ENCODE measurements at regions not wholly inside any gene's neighbourhood (a gene's known extent, or its start where the extent isn't known, plus 50 kb on each side); places are given as distances from the start of the nearest gene placed in this dataset.

- FAIRE-seq = no peak
These were observed 96.1 kb upstream of the SGCD start for GRCh38 chr5:156230887-156231286.

- FAIRE-seq = no peak
These were observed 94.6 kb upstream of the SGCD start for GRCh38 chr5:156232251-156232869.

GRCh38 chr5:156237361-156237760, 89.6 kb upstream of the SGCD start:
- no peak for FAIRE-seq

- no peak for FAIRE-seq
These were observed 87.2 kb upstream of the SGCD start for GRCh38 chr5:156239800-156240199.

- no peak for FAIRE-seq
These were observed 86.5 kb upstream of the SGCD start for GRCh38 chr5:156240414-156240813.

- no peak for FAIRE-seq
These were observed 85.7 kb upstream of the SGCD start for GRCh38 chr5:156241266-156241665.

- FAIRE-seq = no peak
These were observed 81.1 kb upstream of the SGCD start for GRCh38 chr5:156245895-156246294.

- no peak for FAIRE-seq
These were observed 75.9 kb upstream of the SGCD start for GRCh38 chr5:156251076-156251475.

- FAIRE-seq = no peak
These were observed 73.8 kb upstream of the SGCD start for GRCh38 chr5:156253130-156253529.

GRCh38 chr5:156254196-156254595, 72.8 kb upstream of the SGCD start:
- no peak for FAIRE-seq

GRCh38 chr5:156256642-156257041, 70.3 kb upstream of the SGCD start:
- FAIRE-seq = no peak

- no peak for FAIRE-seq
These were observed 68.0 kb upstream of the SGCD start for GRCh38 chr5:156258934-156259333.

GRCh38 chr5:156259618-156260017, 67.3 kb upstream of the SGCD start:
- FAIRE-seq = no peak

- no peak for FAIRE-seq
These were observed 65.6 kb upstream of the SGCD start for GRCh38 chr5:156261275-156261939.

GRCh38 chr5:156271569-156271968, 55.4 kb upstream of the SGCD start:
- no peak for FAIRE-seq

GRCh38 chr5:156272139-156272538, 54.8 kb upstream of the SGCD start:
- FAIRE-seq = no peak

GRCh38 chr5:156273325-156273724, 53.6 kb upstream of the SGCD start:
- no peak for FAIRE-seq

- FAIRE-seq = no peak
These were observed 52.5 kb upstream of the SGCD start for GRCh38 chr5:156274453-156274852.

All from endometrium (tissue), 2 donors.